Right ventricle myocardium inferior (tissue), 1 donor: ENCODE measurements at regions not wholly inside any gene's neighbourhood (a gene's known extent, or its start where the extent isn't known, plus 50 kb on each side); places are given as distances from the start of the nearest gene placed in this dataset.

Source experiments
- ATAC-seq: fragments of 200-7000 bp; cut with Tn5 transposase; one replicate; pipeline ENCODE4 v1.9.1; 2020; ENCODE audit warnings: mild to moderate bottlenecking, moderate library complexity
- DNase-seq: peaks from one replicate; pipeline ENCODE4 v3.0.0; 2021; ENCODE audit errors: missing footprints
- intact Hi-C: fragments of 100-400 bp; cut with DNase I; formaldehyde crosslinking; loops from one replicate; pipeline ENCODE4 v1.11.0; 2022
- donor health status: DM: no; HTN: yes; CAD: no; lungs with severe emphysema.

DNA sequence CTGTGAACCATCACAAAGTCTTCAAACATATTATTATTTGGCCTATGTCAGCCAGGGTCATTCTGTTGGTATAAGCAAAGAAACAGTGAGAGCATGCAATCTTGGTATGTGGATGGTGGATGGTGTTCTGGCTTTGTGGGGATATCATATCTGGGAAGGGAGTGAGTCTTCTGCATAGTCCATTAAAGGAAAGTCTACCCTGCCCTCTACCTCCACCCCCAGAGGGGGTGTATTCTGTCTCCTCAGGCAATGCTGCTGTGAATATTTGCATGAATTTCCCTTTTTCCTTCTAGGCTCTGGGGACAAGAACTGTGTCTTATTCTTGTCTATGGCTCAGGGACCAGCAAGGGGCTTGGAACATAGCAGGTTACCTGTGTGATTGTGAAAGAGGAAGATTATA, 495.8 kb downstream of the PDCD6IP start:
- intact Hi-C loops: no loop called here
- ATAC-seq (no peak), DNase-seq (no peak)

DNA sequence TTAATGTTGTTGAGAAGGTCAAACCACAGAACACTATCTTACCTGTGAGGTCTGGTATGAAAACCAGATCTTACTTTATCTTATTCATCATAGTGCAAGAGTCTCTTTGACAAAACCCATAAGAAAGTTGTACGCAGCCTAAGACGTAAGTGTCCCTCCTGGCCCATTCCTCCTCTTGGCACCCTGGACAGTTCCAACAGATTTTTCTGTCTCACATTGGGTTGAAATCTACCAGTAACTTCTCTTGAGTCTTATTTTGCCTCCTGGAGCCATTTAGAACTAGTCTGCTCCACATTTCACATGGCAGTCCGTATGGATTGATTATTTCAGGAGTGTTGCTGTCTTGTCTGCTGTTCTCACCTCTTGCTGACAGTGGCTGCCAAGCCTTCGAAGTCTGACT, 498.4 kb downstream of the PDCD6IP start:
- ATAC-seq (no peak), DNase-seq (no peak)
- intact Hi-C loops: no loop called here

DNA sequence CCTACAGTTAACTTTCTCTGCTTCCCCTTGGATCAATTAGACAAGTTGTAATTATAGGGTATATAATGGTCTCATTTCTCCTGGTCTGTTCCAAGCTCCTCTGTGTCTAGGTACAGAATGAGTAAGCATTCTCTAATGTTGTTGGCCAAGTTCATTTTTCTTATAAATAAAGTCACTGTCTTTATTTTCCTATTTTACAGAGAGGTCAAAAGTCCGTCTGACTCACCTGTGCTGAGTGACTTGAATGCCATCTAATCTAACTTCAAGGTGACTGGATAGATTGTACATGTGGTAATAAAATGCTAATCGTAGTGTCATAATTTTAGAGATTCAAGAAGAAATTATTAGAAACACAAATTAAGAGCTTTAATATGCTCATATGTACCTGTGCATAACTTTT, 500.2 kb downstream of the PDCD6IP start:
- ATAC-seq (no peak), DNase-seq (no peak)
- intact Hi-C loops: no loop called here

DNA sequence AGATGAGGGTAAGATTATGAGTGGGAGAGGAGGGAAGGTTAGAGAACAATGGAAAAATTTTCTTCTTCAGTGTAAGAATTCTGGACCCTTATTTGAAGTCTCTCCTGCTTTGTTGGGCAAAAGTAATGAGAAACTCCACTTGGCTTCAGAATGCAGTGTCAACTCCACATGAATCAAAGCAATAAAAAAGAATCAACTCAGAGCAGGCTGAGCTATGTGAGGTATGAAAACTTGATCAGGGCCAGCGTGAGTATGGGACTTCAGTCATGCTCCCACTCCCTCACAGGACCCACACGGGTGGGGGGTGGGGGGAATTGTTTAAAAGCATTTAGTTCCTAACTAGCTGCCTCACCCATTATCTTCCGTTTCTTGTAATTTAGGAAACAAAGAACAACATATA, 502.2 kb downstream of the PDCD6IP start:
- intact Hi-C loops: no loop called here
- no peak for ATAC-seq
- no peak for DNase-seq

DNA sequence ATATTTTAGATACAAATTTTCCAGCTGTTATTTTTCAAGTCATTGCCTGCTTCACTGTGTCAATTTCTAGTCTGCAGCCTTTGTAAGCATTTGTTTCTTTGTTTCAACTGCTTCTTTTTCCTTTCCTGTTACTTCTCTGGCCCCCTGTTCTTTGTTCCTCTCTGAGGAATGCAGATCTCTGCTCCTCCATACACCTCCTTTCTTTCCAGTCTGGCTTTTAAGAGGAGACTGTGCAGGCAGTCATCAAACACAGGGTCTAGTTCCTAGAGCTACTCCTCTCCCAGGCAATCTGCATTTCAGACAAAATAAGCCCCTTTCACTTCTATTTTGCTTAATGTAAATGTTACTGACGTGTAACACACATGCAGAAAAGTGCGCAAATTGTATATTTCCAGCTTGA, 502.9 kb downstream of the PDCD6IP start:
- intact Hi-C loops: no loop called here
- DNase-seq (no peak), ATAC-seq (no peak)

DNA sequence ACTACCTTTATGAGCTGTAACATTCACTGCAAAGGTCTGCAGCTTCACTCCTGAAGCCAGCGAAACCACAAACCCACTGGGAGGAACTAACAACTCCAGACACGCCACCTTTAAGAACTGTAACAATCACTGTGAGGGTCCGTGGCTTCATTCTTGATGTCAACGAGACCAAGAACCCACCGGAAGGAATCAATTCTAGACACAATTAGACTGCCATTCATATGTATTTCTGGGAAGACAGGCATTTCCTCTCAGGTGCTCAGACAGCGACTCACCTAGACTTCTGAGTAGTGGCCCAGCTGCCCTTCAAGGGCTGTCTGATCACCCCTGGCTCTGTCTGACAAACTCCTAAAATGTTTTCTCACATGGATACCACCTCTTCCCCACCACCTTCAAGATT, 506.8 kb downstream of the PDCD6IP start:
- DNase-seq (no peak), ATAC-seq (no peak)
- intact Hi-C loops: no loop called here

DNA sequence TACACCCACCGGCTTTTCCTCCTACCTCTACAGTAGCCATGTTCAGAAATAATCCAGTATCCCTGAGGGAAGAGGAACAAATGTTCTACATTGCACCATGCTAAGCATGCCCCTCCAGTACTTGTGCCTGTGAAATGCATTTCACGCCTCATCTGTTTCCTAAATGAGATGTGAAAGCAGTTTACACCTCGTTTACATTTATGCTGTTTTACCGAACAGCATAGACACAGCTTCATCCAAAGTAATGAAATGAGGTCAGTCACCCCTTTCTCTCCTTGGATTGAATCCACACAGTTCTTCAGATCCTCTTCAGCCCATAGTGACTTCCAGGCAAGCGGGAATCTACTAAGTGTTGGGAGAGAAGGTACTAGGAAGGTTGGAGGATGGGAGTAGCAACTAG, 514.3 kb downstream of the PDCD6IP start:
- ATAC-seq: no peak
- intact Hi-C loops: no loop called here
- DNase-seq: no peak

DNA sequence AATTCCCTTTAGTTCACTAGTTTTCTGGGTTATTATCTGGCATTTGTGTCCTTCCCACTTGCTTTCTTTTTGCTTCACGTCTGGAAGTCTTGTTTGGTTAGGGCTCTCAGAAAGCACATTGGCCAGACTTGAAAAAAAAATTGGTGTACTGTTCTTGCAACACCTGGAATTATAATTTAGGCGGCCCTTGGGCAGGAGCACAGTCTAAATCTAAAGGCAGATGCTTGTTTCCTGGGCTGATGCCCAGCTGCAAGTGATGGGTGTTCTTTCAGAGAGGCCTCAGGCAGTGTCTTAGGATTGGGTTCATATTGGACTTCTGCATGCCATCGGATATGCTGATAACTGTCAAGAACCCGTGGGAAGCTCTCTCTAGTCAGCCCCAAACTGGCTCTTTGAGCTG, 521.5 kb downstream of the PDCD6IP start:
- DNase-seq (no peak), ATAC-seq (no peak)
- intact Hi-C loops: no loop called here

DNA sequence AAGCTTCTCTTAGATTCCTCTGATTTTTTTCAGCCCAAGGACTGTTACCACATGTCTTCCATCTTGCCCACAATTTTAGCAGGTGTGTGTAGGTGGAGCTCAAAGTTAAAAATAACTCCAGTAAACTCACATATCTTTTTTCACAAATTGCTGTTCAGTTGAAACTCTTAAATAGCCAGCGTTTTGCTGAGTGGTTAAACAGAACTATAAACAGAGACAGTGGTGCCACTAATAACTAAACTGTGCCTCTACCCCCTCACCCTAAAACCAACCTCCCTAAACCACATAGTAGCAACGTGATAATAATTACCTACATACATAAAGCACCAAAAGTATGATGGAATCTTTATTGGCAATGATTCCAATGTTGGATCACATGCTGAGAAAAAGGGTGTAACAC, 525.1 kb downstream of the PDCD6IP start:
- intact Hi-C loops: no loop called here
- ATAC-seq (no peak), DNase-seq (no peak)

DNA sequence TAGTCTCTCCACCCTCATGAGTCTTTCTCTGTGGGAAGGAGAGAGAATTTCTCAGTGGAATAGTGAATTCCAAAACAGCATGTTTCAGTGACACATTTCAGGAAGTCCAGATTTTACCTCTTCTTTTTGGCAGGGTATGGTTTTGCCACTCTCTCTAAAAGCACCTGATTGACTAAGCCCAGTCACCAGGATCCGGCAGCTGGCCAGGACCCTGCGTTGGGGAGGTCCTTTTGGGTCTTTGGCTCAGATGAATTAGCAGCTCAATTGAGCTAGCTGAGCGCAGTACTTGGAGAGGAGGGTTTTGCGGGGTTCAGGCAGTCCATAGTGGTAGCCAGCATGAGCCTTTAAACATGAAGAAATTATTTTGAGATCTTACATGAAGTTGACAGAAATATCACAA, 548.2 kb downstream of the PDCD6IP start:
- intact Hi-C loops: no loop called here
- ATAC-seq (no peak), DNase-seq (no peak)

DNA sequence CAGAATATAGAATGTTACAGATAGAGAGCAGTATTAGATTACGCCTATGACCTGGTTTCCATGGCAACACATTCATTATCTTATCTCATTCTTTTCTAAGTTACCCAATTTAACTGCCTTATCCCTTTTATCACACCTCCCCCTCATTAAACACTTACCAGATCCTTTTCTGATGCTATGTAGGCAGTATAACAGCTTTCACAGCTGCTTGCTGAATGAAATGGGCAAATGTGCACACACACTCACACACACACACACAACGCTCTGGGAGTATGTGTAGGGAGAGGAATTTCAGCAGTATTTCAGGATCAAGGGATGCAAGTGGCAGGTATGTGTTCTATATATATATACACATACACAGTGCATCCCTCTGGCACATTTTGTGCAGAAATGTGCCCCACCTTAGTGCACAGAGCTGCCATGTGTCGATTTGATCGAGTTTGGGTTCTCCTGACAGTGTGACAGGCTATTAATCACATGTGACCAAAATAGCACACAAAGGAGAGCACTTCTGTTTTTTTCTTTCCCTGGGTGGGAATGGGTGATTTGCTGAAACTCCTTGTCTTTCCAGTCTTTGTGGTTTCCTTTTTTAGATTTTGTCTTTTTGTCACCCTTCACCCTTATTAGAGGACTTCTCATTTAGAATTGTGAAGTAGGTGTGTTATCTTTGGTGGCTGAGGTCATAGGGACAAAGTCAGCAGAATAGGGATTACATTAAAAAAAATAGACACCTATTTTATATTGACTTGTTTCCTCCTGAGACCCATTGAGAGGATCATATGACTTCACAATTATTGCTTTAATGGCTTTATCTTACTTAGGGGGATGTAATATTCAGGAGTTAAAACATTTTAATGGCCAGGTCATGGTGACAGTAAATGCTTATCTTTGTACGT, 553.7 kb downstream of the PDCD6IP start:
- DNase-seq (no peak), ATAC-seq (no peak)
- intact Hi-C loops: no loop called here

DNA sequence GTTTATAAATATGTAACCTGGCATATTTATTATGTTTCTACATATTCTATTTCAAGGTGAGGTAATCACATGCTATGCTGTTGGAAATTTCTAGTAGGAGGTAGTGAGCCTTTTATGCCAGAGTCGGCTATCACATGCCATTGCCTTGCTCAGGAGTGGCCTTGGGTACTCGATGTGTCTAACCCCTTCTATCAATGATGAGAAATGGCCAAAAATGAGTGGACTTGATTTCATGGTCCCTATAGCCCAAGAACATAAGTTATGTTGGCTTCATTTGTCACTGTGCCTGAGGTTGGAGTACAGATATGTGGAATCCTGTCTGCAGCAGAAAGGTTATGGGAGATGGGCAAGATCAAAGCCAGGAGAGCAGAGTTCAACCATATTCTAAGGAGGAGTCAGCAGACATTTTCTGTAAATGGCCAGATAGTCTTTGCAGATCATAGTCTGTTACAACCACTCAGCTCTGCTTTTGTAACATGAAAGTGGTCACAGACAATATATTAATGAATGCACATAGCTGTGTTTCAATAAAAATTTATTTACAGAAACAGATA, 554.4 kb downstream of the PDCD6IP start:
- ATAC-seq: no peak
- intact Hi-C loops: no loop called here
- no peak for DNase-seq

DNA sequence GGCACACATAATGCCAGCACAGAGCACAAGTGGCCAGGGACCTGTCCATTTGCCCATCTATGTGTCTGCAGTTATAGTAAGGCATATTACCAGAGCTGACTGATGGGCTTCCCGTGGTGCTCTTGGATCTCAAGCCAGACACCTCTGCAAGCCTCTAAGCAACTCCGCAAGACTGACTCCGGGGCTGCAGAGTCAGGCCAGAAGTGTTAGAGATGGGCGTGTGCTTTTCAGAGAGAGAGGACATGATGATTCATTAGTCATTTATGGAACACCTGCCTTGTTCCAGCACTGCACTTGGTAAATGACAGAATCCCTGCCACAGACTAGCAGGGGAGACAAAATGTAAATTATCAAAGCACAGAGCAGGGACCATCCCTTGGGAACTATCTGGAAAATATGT, 559.0 kb downstream of the PDCD6IP start:
- ATAC-seq (no peak), DNase-seq (no peak)
- intact Hi-C loops: no loop called here

DNA sequence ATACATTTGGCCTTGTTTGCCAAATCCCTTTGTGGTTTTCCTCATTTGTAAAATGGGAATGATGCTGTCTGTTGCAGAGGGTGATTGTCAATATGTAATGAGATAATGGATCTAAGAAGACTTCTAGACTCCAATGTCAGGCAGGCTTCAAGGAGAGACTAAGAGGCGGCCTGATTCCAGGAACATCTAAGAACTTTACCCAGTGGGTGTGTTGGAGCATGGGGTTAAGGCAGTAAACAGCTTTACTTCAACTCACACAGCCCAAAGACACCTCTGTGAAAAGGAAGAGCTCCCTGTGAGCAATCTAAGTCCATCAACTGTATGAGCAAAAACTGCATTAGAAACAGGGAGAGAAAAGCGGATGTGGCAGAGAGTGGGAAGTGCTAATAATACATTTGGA, 560.6 kb downstream of the PDCD6IP start:
- intact Hi-C loops: no loop called here
- ATAC-seq (no peak), DNase-seq (no peak)

DNA sequence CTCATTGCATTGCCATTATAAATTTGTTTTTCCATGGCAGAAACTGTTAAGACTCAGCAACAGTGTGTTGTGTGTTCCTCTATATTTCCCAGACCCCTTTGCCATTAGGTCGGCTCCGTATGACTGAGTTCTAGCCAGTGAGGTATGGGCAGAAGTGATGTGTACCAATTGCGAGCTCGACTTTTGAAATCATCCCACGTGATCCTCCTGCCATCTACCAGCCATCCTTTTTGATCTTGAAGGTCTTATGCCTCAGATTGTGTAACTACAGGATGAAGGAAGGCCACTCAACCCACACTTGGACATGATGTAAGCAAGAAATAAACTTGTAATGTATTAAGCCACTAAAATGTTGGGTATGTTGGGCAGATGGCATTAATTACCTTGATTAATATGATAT, 562.3 kb downstream of the PDCD6IP start:
- DNase-seq (no peak), ATAC-seq (no peak)
- intact Hi-C loops: no loop called here

DNA sequence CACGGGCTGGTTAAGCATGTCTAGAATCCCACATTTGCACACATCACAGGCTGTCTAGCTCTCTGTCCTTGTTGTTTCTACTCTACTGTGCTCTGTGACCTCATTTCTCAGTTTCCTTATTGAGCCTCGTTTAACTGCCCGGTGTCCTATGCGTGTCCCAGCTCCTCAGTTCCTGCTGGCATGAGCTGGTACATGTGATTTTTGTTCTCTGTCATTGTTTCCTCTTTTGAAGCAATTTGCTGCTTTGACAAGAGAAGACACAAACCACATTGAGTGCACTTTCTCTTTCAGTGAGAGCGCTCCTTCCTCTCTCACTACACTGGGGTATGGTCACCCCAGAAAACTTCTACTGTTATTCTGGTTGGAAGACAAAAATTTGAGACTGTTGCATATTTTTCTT, 563.5 kb downstream of the PDCD6IP start:
- ATAC-seq (no peak), DNase-seq (no peak)
- intact Hi-C loops: no loop called here

DNA sequence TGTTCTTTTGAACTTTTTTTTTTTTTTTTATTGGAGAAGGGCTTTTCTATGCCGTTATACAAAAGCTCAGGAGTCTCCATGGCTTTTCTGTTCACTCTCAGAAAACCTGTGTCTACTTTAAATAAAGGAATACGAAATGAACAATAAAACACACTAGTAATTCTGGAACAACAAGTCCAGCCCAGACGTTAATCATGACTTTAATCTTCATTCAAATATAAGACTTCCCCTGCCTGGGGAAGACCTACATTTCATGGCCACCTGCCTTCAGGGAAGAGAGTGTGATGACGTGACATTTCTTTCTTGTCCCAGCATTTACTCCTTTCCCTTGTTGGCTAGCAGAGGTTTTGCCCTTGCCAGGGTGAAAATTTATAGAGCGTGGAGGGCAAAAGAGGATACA, 564.5 kb downstream of the PDCD6IP start:
- DNase-seq (no peak), ATAC-seq (no peak)
- intact Hi-C loops: no loop called here

DNA sequence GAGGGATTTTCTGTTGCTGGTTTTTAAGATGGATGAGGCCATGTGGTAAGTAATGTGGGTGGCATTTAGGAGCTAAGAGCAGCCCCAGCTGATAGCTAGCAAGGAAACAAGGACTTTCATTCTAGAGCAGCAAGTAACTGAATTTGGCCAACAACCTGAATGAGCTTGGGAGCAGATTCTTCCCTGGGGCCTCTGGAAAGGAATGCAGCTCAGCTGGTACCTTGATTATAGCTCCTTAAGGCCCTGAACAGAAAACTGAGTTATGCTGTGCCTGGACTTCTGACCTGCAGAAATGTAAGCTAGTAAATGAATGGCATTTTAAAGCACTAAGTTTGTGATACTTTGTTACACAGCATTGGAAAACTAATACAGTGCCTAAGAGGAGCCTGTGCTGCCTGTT, 565.5 kb downstream of the PDCD6IP start:
- intact Hi-C loops: no loop called here
- ATAC-seq (no peak), DNase-seq (no peak)

DNA sequence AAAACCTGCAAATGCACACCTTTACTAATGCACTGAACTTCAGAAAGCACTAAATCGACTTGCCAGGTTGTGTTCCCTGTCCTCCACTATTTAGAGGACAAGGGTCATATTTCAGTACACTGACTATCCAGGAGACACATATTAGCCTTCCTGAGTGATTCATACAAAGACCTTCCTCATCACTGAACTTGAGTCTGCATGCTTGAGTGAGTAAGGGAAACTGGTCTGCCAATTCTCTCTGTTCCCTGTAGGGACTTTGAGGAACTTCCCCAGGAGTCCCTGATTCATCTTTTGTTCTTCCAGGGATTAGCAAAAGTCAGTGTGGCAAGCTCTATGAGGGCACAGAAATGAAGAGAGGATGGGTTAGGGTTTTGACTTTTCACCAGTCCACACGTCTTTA, 565.9 kb downstream of the PDCD6IP start:
- no peak for ATAC-seq
- DNase-seq: no peak
- intact Hi-C loops: no loop called here

DNA sequence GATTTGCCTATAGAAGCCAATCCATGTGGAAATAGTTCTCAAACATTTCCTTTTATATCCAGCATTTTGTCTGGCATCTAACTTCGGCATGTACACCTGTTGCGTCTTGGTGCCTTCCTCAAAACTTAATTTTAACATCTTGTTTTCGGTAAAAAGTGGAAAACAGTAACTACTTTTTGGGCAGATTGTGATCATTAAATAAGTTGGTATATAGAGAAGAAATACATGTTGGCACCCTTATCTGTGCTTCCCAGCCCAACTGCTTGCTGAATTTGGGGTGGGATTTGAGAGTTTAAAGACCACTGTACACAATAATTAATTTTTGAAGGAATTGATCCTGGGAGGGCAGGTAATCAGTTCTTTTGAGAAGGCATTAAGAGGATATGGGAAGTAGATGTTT, 566.8 kb downstream of the PDCD6IP start:
- intact Hi-C loops: no loop called here
- ATAC-seq: no peak
- DNase-seq: no peak

DNA sequence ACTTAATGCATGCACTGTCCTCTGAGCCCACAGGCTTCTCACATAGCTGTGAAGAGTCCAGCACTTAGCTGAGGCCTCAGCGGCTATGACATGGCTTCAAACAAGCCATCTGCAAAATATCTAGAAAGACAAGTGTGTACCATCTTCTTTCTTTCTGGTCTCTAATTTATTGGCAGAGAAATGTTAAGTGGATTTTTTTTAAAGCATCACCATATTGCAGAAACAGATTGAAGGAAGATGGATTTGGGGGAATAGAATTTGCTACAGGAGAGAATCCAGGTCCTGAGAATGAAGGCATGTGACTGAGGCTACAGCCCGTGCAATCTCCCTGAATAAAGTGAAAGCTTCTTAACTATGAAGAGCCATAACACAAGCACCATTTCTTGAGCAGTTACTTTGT, 567.3 kb downstream of the PDCD6IP start:
- ATAC-seq: no peak
- intact Hi-C loops: no loop called here
- no peak for DNase-seq
